ENCODE measurements at regions not wholly inside any gene's neighbourhood (a gene's known extent, or its start where the extent isn't known, plus 50 kb on each side); places are given as distances from the start of the nearest gene placed in this dataset.

GRCh38 chr9:109962215-109962614, 182.2 kb downstream of the PALM2AKAP2 start:
- no peak overlapping the region for H3K4me3 ChIP-seq (ENCODE audit: low read length in 3 of 3)
- FAIRE-seq (no peak), DNase-seq (no peak)
- H3K36me3 ChIP-seq (ENCODE audit: control insufficient read depth in 2 of 3, insufficient read depth in 3 of 3, low read length in 3 of 3), result no peaks in the 10 kb centered on the region
- H3K27ac ChIP-seq (ENCODE audit: low read depth in 2 of 2, low read length in 2 of 2), result no peak overlapping the region
- no peaks in the 10 kb centered on the region for H3K9me3 ChIP-seq (ENCODE audit: control insufficient read depth in 2 of 3, insufficient read depth in 1 of 3, low read length in 3 of 3)
- TF ChIP-seq CTCF (IDR thresholded peaks at IDR 0.05; ENCODE audit: borderline replicate concordance, extremely low read depth, insufficient read depth), result no peak
- intact Hi-C loops (cut with DNase I), result no loop called here
- H3K27me3 ChIP-seq (ENCODE audit: control insufficient read depth, insufficient read depth, low read length), result no peaks in the 10 kb centered on the region
- no peak overlapping the region for H3K9ac ChIP-seq (ENCODE audit: low read length in 3 of 3)
- peaks cover 0 to 3% (median 2%) of the 10 kb centered on the region in 3 donors for H3K4me1 ChIP-seq (ENCODE audit: control insufficient read depth in 2 of 3, insufficient read depth in 2 of 3, low read depth in 1 of 3, low read length in 3 of 3)

GRCh38 chr9:109963079-109963478, 183.1 kb downstream of the PALM2AKAP2 start:
- Histone ChIP-seq H3K36me3 (ENCODE audit: control insufficient read depth in 2 of 3, insufficient read depth in 3 of 3, low read length in 3 of 3) (no peaks in the 10 kb centered on the region), H3K4me1 (ENCODE audit: control insufficient read depth in 2 of 3, insufficient read depth in 2 of 3, low read depth in 1 of 3, low read length in 3 of 3) (peaks cover 2 to 8% (median 5%) of the 10 kb centered on the region in 3 donors), H3K27me3 (ENCODE audit: control insufficient read depth, insufficient read depth, low read length) (no peaks in the 10 kb centered on the region), H3K27ac (ENCODE audit: low read depth in 2 of 2, low read length in 2 of 2) (no peak overlapping the region), H3K9ac (ENCODE audit: low read length in 3 of 3) (no peak overlapping the region), H3K9me3 (ENCODE audit: control insufficient read depth in 2 of 3, insufficient read depth in 1 of 3, low read length in 3 of 3) (no peaks in the 10 kb centered on the region), H3K4me3 (ENCODE audit: low read length in 3 of 3) (no peak overlapping the region)
- intact Hi-C loops (cut with DNase I), result no loop called here
- no peak for FAIRE-seq
- no peak for DNase-seq
- TF ChIP-seq CTCF (IDR thresholded peaks at IDR 0.05; ENCODE audit: borderline replicate concordance, extremely low read depth, insufficient read depth), result no peak

GRCh38 chr9:109966643-109967368, 186.8 kb downstream of the PALM2AKAP2 start:
- FAIRE-seq (no peak), DNase-seq (peak in 1 of 5 donors; percentile 35)
- TF ChIP-seq CTCF (IDR thresholded peaks at IDR 0.05; ENCODE audit: borderline replicate concordance, extremely low read depth, insufficient read depth), result no peak
- Histone ChIP-seq H3K4me3 (ENCODE audit: low read length in 3 of 3) (no peak overlapping the region), H3K36me3 (ENCODE audit: control insufficient read depth in 2 of 3, insufficient read depth in 3 of 3, low read length in 3 of 3) (no peaks in the 10 kb centered on the region), H3K9me3 (ENCODE audit: control insufficient read depth in 2 of 3, insufficient read depth in 1 of 3, low read length in 3 of 3) (no peaks in the 10 kb centered on the region), H3K27me3 (ENCODE audit: control insufficient read depth, insufficient read depth, low read length) (no peaks in the 10 kb centered on the region), H3K4me1 (ENCODE audit: control insufficient read depth in 2 of 3, insufficient read depth in 2 of 3, low read depth in 1 of 3, low read length in 3 of 3) (peaks cover 7 to 14% (median 14%) of the 10 kb centered on the region in 3 donors), H3K27ac (ENCODE audit: low read depth in 2 of 2, low read length in 2 of 2) (peak overlapping the region in 1 of 2 donors; percentile 37), H3K9ac (ENCODE audit: low read length in 3 of 3) (no peak overlapping the region)
- intact Hi-C loops (cut with DNase I), result no loop called here

Data from kidney (tissue), 13 donors.